GM12891 (cell line): ENCODE measurements at regions not wholly inside any gene's neighbourhood (a gene's known extent, or its start where the extent isn't known, plus 50 kb on each side); places are given as distances from the start of the nearest gene placed in this dataset.

Experiments
- PAX5 ChIP-seq: IDR thresholded peaks from 2 replicates; pipeline ENCODE4 v1.6.1; 2011; ENCODE audit warnings: low read length, moderate library complexity, mild to moderate bottlenecking; ENCODE audit not compliant: insufficient read depth, severe bottlenecking
- POLR2AphosphoS5 ChIP-seq: IDR thresholded peaks from 2 replicates; pipeline ENCODE4 v1.6.1; 2011; ENCODE audit warnings: low read depth, low read length, control low read depth

DNA sequence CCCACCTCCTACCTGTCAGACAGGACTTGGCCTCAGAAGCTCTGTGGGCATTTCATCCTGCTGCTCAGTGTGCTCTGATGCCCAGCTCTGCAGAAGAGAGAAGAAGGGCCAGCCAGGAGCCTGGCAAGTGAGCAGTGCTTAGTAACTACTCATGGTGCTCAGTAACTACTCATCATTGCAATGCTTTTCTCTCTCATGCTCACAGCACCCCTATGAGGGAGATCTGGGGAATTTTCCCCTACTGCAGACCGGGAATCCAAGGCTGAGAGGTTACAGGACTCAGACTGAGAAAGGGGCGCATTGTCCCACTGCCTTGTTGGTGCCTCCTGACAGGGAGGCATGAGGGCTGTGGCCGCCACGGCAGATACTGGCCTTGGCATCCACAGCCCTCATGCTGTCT, 261.1 kb downstream of the C16orf95 start:
- TF ChIP-seq POLR2AphosphoS5 (no peak), PAX5 (no peak)
